H9 (cell line): ENCODE measurements at regions not wholly inside any gene's neighbourhood (a gene's known extent, or its start where the extent isn't known, plus 50 kb on each side); places are given as distances from the start of the nearest gene placed in this dataset.

ENCODE experiments used
- DNase-seq: peaks from one replicate; pipeline ENCODE4 v3.0.0-alpha.2; 2017
- H2AFZ ChIP-seq: one replicate; pipeline ENCODE4 v1.6.1; 2013; ENCODE audit warnings: mild to moderate bottlenecking, low read length, control low read depth, moderate library complexity
- H2AK5ac ChIP-seq: 2 replicates; pipeline ENCODE4 v1.6.1; 2013; ENCODE audit warnings: low read length, control low read depth, mixed read lengths; ENCODE audit not compliant: insufficient read length
- H2BK120ac ChIP-seq: one replicate; pipeline ENCODE4 v1.6.1; 2013; ENCODE audit warnings: low read depth, mild to moderate bottlenecking, low read length, control low read depth, inconsistent platforms; ENCODE audit not compliant: poor library complexity, severe bottlenecking
- H2BK12ac ChIP-seq: 2 replicates; pipeline ENCODE4 v1.6.1; 2013; ENCODE audit warnings: low read length, control low read depth, mixed read lengths, low read depth; ENCODE audit not compliant: insufficient read length
- H2BK15ac ChIP-seq: 2 replicates; pipeline ENCODE4 v1.6.1; 2013; ENCODE audit warnings: low read depth, low read length, control low read depth
- H2BK20ac ChIP-seq: one replicate; pipeline ENCODE4 v1.6.1; 2013; ENCODE audit warnings: low read depth, mild to moderate bottlenecking, low read length, control low read depth, inconsistent platforms; ENCODE audit not compliant: poor library complexity, severe bottlenecking
- H2BK5ac ChIP-seq: 2 replicates; pipeline ENCODE4 v1.6.1; 2013; ENCODE audit warnings: low read length, control low read depth, mixed read lengths; ENCODE audit not compliant: insufficient read length
- H3K14ac ChIP-seq: 2 replicates; pipeline ENCODE4 v1.6.1; 2013; ENCODE audit warnings: low read length, control low read depth; ENCODE audit not compliant: insufficient read depth
- H3K18ac ChIP-seq: 2 replicates; pipeline ENCODE4 v1.6.1; 2013; ENCODE audit warnings: low read depth, mild to moderate bottlenecking, mixed read lengths, low read length, control low read depth; ENCODE audit not compliant: insufficient read length
- H3K23ac ChIP-seq: 2 replicates; pipeline ENCODE4 v1.6.1; 2013; ENCODE audit warnings: low read length, control low read depth, mixed read lengths, low read depth; ENCODE audit not compliant: insufficient read length
- H3K23me2 ChIP-seq: 2 replicates; pipeline ENCODE4 v1.6.1; 2013; ENCODE audit warnings: low read depth, mild to moderate bottlenecking, mixed read lengths, low read length, control low read depth; ENCODE audit not compliant: insufficient read length, poor library complexity, severe bottlenecking
- H3K27ac ChIP-seq: 2 replicates; pipeline ENCODE4 v1.5.1; 2013; ENCODE audit warnings: low read length, control low read depth, mixed read lengths, low read depth; ENCODE audit not compliant: insufficient read length
- H3K27me3 ChIP-seq: 2 replicates; pipeline ENCODE4 v1.6.1; 2013; ENCODE audit warnings: low read length, control low read depth, inconsistent platforms; ENCODE audit not compliant: insufficient read depth
- H3K4ac ChIP-seq: 2 replicates; pipeline ENCODE4 v1.6.1; 2013; ENCODE audit warnings: low read depth, mild to moderate bottlenecking, control low read depth, inconsistent platforms, low read length, moderate library complexity
- H3K4me1 ChIP-seq: 2 replicates; pipeline ENCODE4 v1.6.1; 2013; ENCODE audit warnings: low read length, control low read depth, inconsistent platforms; ENCODE audit not compliant: insufficient read depth
- H3K4me2 ChIP-seq: 2 replicates; pipeline ENCODE4 v1.6.1; 2013; ENCODE audit warnings: low read length, control low read depth, mixed read lengths; ENCODE audit not compliant: insufficient read length, insufficient read depth
- H3K56ac ChIP-seq: 2 replicates; pipeline ENCODE4 v1.6.1; 2013; ENCODE audit warnings: low read depth, mild to moderate bottlenecking, mixed read lengths, low read length, control low read depth; ENCODE audit not compliant: insufficient read length
- H3K79me1 ChIP-seq: 2 replicates; pipeline ENCODE4 v1.6.1; 2013; ENCODE audit warnings: low read depth, mild to moderate bottlenecking, moderate library complexity, low read length, control low read depth, inconsistent platforms; ENCODE audit not compliant: insufficient read depth, poor library complexity, severe bottlenecking
- H3K79me2 ChIP-seq: 2 replicates; pipeline ENCODE4 v1.6.1; 2013; ENCODE audit warnings: low read length, control low read depth, inconsistent platforms; ENCODE audit not compliant: insufficient read depth
- H3K9ac ChIP-seq: 2 replicates; pipeline ENCODE4 v1.6.1; 2013; ENCODE audit warnings: low read length, control low read depth, mixed read lengths; ENCODE audit not compliant: insufficient read length; ENCODE audit errors: extremely low read depth
- H3K9me3 ChIP-seq: one replicate; pipeline ENCODE4 v1.6.1; 2013; ENCODE audit warnings: low read depth, low read length, inconsistent platforms; ENCODE audit not compliant: control insufficient read depth
- H3T11ph ChIP-seq: one replicate; pipeline ENCODE4 v1.6.1; 2013; ENCODE audit warnings: mild to moderate bottlenecking, low read length, control low read depth, inconsistent platforms
- H4K20me1 ChIP-seq: one replicate; pipeline ENCODE4 v1.6.1; 2013; ENCODE audit not compliant: control insufficient read depth, insufficient read length, insufficient read depth
- H4K5ac ChIP-seq: 2 replicates; pipeline ENCODE4 v1.6.1; 2013; ENCODE audit warnings: low read depth, mild to moderate bottlenecking, mixed read lengths, low read length, control low read depth; ENCODE audit not compliant: insufficient read length
- H4K8ac ChIP-seq: replicated peaks from 2 replicates; pipeline ENCODE4 v1.6.1; 2013; ENCODE audit warnings: low read length, control low read depth, mixed read lengths, low read depth; ENCODE audit not compliant: insufficient read length
- H4K91ac ChIP-seq: 2 replicates; pipeline ENCODE4 v1.6.1; 2013; ENCODE audit warnings: low read depth, mild to moderate bottlenecking, moderate library complexity, mixed read lengths, low read length, control low read depth; ENCODE audit not compliant: insufficient read length
- H3K27ac Mint-ChIP-seq, 3 experiments: 2 replicates in 2 of 3; 3 replicates in 1 of 3; pipeline ENCODE4 v1.8.0; 2020 to 2021; ENCODE audit warnings: mixed read lengths in 3 of 3, mild to moderate bottlenecking in 1 of 3, moderate library complexity in 1 of 3
- H3K27me3 Mint-ChIP-seq: 2 replicates; pipeline ENCODE4 v1.8.0; 2021; ENCODE audit warnings: low read depth, mild to moderate bottlenecking, moderate library complexity, mixed read lengths
- H3K36me3 Mint-ChIP-seq, 3 experiments: 2 replicates in 2 of 3; 3 replicates in 1 of 3; pipeline ENCODE4 v1.8.0; 2020 to 2021; ENCODE audit warnings: low read depth in 3 of 3, mixed read lengths in 3 of 3; ENCODE audit not compliant: insufficient read depth in 1 of 3
- H3K4me1 Mint-ChIP-seq, 2 experiments: 2 replicates each; pipeline ENCODE4 v1.8.0; 2020; ENCODE audit warnings: mixed read lengths in 2 of 2
- H3K4me3 Mint-ChIP-seq, 2 experiments: 2 replicates in 1 of 2; 3 replicates in 1 of 2; pipeline ENCODE4 v1.8.0; 2020 to 2021; ENCODE audit warnings: mild to moderate bottlenecking in 2 of 2, mixed read lengths in 2 of 2, moderate library complexity in 1 of 2
- H3K9me3 Mint-ChIP-seq, 2 experiments: 2 replicates in 1 of 2; 3 replicates in 1 of 2; pipeline ENCODE4 v1.8.0; 2020; ENCODE audit warnings: mild to moderate bottlenecking in 2 of 2, mixed read lengths in 2 of 2, moderate library complexity in 1 of 2
- CTCF ChIP-seq: fragments of 200-600 bp; sonication (generic); conservative IDR thresholded peaks from 3 replicates; pipeline ENCODE4 v1.8.0; 2021; ENCODE audit warnings: antibody characterized with exemption, mild to moderate bottlenecking
- WGBS: extraction: QIAGEN DNeasy Blood & Tissue Kit; methylation state at CpG from one replicate; pipeline ENCODE4 v1.1.7; 2013; ENCODE audit warnings: missing lambda C conversion rate, low lambda C conversion rate, mixed read lengths; ENCODE audit not compliant: insufficient read length; ENCODE audit errors: extremely low coverage; 5-methylcytosine and 5-hydroxymethylcytosine counted together

- WGBS: no CpG with 5 or more reads among the region's 4 CpGs
- Histone ChIP-seq H3K4me2 (no peak overlapping the region), H4K8ac (no peak overlapping the region), H2AK5ac (no peak overlapping the region), H3T11ph (no peak overlapping the region), H3K9me3 (no peaks in the 10 kb centered on the region), H4K91ac (no peak overlapping the region), H4K20me1 (no peaks in the 10 kb centered on the region), H3K4ac (no peak overlapping the region), H4K5ac (no peak overlapping the region), H3K9ac (no peak overlapping the region), H3K14ac (no peak overlapping the region), H2BK120ac (no peak overlapping the region), H3K27ac (no peak overlapping the region), H3K56ac (no peak overlapping the region), H3K23me2 (no peaks in the 10 kb centered on the region), H3K27me3 (no peaks in the 10 kb centered on the region), H2BK20ac (no peak overlapping the region), H3K4me1 (no peaks in the 10 kb centered on the region), H3K18ac (no peak overlapping the region), H3K23ac (no peak overlapping the region), H2AFZ (no peak overlapping the region), H2BK12ac (no peak overlapping the region), H2BK5ac (no peak overlapping the region), H3K79me2 (no peaks in the 10 kb centered on the region), H3K79me1 (no peaks in the 10 kb centered on the region), H2BK15ac (no peak overlapping the region)
- TF ChIP-seq CTCF: peak; percentile 90
- no peak for DNase-seq
- Mint-ChIP-seq H3K27ac (no peak overlapping the region), H3K4me1 (peaks cover 4 to 6% of the 10 kb centered on the region in 2 experiments), H3K36me3 (no peaks in the 10 kb centered on the region), H3K27me3 (no peaks in the 10 kb centered on the region), H3K4me3 (no peak overlapping the region), H3K9me3 (no peaks in the 10 kb centered on the region)
Measured at GRCh38 chr18:43571078-43571689, 293.9 kb upstream of the SYT4 start.
